ENCODE measurements at regions not wholly inside any gene's neighbourhood (a gene's known extent, or its start where the extent isn't known, plus 50 kb on each side); places are given as distances from the start of the nearest gene placed in this dataset.

- no peak for TF ChIP-seq TAF1 (IDR thresholded peaks at IDR 0.05; ENCODE audit: borderline replicate concordance, insufficient read depth, low read length)
- TF ChIP-seq POLR2AphosphoS5 (IDR thresholded peaks at IDR 0.05; ENCODE audit: low read depth, low read length): no peak
- TF ChIP-seq REST (IDR thresholded peaks at IDR 0.05; ENCODE audit: insufficient read depth in 1 of 2, low read depth in 2 of 2, low read length in 2 of 2): no peak
- no peak for TF ChIP-seq FOXP2 (optimal IDR thresholded peaks at IDR 0.05; ENCODE audit: borderline replicate concordance, extremely low read depth, extremely low read length, insufficient read depth)
Observed at GRCh38 chr6:165183496-165184140, 125.8 kb downstream of the C6orf118 start.

- TF ChIP-seq FOXP2 (optimal IDR thresholded peaks at IDR 0.05; ENCODE audit: borderline replicate concordance, extremely low read depth, extremely low read length, insufficient read depth): no peak
- no peak for TF ChIP-seq REST (IDR thresholded peaks at IDR 0.05; ENCODE audit: insufficient read depth in 1 of 2, low read depth in 2 of 2, low read length in 2 of 2)
- no peak for TF ChIP-seq TAF1 (IDR thresholded peaks at IDR 0.05; ENCODE audit: borderline replicate concordance, insufficient read depth, low read length)
- TF ChIP-seq SIN3A (IDR thresholded peaks at IDR 0.05; ENCODE audit: borderline replicate concordance, insufficient read depth, low read length): no peak
- no peak for TF ChIP-seq POLR2AphosphoS5 (IDR thresholded peaks at IDR 0.05; ENCODE audit: low read depth, low read length)
Observed at GRCh38 chr6:165183071-165183470, 126.3 kb downstream of the C6orf118 start.

DNA sequence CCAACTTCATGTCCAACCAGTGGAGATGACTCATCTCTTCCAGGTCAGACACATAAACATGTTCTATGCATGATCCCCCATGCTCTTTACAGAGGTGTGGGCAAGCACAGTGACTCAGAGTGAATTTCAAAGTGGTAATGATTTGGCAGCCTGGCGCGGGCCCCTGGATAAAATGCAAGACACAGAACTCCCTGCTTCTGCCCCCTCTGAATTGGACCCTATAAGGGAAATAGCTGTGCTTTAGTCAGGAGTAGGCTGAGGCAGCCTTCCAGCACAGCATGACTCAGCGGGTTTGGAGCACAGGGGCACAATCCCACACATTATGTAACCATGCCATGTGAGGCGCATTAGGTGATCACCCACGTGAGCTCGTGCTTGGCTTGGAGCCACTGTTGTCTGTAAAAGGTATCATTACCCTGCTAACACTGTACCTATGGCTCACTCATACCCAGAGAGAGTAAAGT, 127.4 kb downstream of the C6orf118 start:
- TF ChIP-seq SIN3A (IDR thresholded peaks at IDR 0.05; ENCODE audit: borderline replicate concordance, insufficient read depth, low read length) (no peak), TAF1 (IDR thresholded peaks at IDR 0.05; ENCODE audit: borderline replicate concordance, insufficient read depth, low read length) (no peak), REST (IDR thresholded peaks at IDR 0.05; ENCODE audit: insufficient read depth in 1 of 2, low read depth in 2 of 2, low read length in 2 of 2) (no peak), POLR2AphosphoS5 (IDR thresholded peaks at IDR 0.05; ENCODE audit: low read depth, low read length) (no peak), FOXP2 (optimal IDR thresholded peaks at IDR 0.05; ENCODE audit: borderline replicate concordance, extremely low read depth, extremely low read length, insufficient read depth) (no peak)

DNA sequence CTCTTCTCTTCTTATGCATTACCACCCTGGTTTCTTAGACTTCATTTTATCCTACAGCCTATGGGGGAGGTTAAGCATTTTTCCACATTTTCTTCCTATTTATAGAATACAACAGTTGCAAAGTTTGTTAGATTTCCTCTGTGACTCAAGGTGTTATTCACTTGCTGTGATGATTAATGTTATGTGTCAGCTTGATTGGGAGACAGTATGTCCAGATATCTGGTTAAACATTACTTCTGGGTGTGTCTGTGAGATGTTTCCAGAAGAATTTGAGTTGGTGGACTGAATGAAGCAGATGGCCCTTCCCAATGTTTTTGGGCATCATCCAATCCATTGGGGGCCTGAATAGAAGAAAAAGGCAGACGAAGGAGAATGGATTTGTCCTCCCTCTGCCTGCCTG, 131.3 kb downstream of the C6orf118 start:
- TF ChIP-seq FOXP2 (optimal IDR thresholded peaks at IDR 0.05; ENCODE audit: borderline replicate concordance, extremely low read depth, extremely low read length, insufficient read depth) (no peak), TAF1 (IDR thresholded peaks at IDR 0.05; ENCODE audit: borderline replicate concordance, insufficient read depth, low read length) (no peak), SIN3A (IDR thresholded peaks at IDR 0.05; ENCODE audit: borderline replicate concordance, insufficient read depth, low read length) (no peak), REST (IDR thresholded peaks at IDR 0.05; ENCODE audit: insufficient read depth in 1 of 2, low read depth in 2 of 2, low read length in 2 of 2) (no peak), POLR2AphosphoS5 (IDR thresholded peaks at IDR 0.05; ENCODE audit: low read depth, low read length) (no peak)
